GM03348 (cell line): ENCODE measurements at regions not wholly inside any gene's neighbourhood (a gene's known extent, or its start where the extent isn't known, plus 50 kb on each side); places are given as distances from the start of the nearest gene placed in this dataset.
A peak's percentile ranks its signal among the peaks of the same experiment; 100 is the strongest.
"Not testable (repeated sequence)": the region's sequence is repeated elsewhere in the genome, so short reads cannot be mapped to it uniquely, and the experiment has no call there.

Source experiments
- DNase-seq: peaks from one replicate; pipeline ENCODE4 v3.0.0; 2012; ENCODE audit warnings: low spot score

DNA sequence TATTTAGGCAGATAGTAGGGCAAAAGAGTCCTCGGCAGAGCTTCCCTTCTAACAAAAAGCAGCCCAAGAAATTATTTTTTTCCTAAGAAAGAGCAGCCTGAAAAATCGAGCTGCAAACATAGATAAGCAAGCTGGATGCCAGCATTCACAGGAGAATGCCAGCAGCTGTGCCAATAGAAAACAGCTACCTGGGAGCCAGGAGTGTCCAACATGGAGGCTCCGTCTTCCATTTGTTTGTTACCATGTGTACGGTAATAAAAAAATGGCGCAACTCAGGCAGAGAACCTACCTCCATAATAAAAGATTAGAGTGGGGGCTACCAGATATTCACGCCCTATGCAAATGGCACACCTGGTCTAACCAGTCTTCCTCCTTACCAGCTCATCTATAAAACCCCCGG lies 77.6 kb upstream of the IPO5 start:
- DNase-seq = no peak

DNA sequence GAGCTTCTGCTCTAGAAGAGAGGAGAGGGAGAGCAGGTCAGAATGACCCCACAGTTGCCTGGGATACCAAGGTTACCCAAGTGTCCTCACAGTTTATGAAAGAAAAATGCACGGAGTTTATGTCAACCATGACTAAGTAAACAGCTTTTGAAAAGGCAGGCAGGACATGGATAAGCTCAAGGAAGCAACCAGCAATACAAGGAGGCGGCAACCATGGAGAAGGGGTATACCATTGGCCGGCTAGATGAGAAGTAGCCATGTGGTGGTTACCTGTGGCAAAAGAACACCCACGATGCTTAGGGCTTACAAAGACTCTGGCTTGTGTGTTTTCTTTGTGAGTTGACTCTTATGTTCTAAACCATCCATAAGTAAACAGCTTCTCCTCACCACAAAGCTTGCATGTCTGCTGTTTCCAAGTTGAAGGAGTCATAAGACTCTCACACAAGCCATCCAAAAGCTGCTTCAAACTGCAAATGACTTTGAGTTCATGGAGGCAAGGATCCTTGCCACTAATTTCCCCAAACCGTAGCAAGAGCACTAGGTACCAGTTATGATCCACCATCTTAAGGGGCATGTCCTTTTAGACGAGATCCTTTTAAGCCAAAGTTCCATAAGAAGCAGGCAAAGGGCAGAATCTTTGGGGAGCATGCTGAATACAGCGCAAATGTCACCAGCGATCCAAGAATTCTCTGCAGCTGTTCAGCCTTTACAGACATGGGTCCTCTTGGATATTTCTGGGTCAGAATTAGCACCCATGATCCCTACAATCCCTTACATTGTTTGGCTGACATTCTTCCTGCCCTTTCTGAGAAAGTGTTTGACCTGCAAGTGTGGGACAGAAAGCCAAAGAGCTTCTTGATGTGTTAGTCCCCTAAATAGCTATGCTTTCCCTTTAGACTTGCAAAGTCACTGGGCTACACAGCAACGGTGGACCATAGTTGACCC lies 74.8 kb upstream of the IPO5 start:
- DNase-seq = no peak

DNA sequence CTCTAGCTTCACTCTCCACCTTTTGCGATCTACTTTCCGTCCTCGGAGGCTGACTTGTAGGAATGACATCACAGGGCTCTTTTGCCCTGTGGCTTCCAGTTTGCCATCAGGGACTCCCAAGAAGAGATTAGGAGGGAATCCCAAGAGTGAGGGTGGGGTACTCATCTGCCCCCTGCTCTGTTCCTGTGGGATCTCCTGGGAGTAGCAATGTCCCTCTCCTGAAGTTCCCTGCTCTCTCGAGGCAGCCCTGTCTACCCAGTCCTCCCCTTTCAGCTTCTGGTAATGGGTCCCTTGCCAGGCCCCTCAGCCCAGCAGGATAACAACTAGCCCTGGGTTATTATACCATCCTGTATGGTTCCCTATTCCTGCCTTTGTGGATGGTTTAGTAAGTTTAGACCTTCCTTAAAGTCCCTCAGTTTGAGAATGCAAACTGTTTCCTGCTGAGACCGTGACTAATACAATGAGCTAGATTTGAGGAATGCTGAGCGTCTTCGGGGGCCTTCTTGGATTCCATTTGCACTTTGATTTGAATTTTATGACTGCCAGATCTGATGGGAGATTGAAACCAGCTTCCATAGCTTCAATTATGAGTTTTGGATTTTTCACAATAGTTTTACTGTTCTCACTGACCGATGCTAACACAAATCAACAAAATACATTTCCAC lies 73.7 kb upstream of the IPO5 start:
- peak; percentile 88 for DNase-seq

DNA sequence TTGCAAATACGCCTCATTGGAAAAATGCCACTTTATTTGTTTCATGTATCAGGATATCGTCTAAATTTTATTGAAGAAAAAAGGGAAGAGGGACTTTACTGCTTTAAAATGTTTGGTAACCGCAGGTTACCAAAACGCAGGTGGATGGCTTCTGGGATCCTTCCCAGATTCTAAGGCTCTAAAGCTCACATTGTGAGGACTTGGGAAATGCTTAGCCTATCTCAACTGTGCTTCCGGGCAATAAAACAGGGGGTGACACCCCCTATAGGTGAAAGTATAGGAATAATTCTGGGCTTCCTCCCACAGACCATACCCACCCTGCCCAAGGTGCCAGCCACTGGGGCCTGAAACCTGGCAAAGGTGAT lies 73.2 kb upstream of the IPO5 start:
- no peak for DNase-seq

DNA sequence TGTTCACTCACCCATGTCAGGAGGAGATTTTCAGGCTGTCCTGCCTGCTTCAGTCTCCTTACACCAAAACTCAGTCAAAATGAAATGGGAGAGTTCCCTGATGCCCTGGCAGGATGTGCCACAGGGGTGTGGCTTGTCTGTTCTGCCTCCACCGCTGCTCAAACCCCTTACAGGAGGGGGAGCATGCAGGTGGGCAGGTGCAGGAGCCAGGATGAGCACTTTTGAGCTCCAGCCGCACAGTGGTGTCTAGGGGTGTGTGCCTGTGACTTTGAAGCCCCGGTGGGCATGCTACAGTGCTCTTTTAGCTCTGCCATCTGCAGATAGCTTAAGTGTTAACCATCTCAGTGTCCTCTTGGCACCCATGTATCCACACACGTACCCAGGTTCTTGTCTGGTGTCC lies 71.9 kb upstream of the IPO5 start:
- DNase-seq = no peak

DNA sequence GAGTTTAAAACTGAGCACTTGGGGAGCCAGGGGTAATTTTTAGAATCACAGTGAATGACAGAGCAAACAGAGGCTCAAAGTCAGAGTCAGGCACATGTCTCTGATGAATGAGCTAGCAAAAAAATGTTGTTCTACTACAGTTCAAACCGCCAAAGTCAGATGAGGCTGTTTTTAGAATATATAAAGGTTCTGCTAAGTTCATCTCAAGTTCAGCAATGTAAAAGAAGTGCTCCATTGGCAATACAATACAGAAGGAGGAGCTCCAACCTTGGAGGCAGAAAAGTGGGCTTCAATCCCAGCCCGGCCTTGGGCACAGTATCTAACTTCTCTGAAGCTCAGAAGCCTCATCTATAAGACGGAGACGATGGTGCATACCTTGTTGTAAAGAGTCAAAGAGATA lies 70.1 kb upstream of the IPO5 start:
- DNase-seq = no peak

DNA sequence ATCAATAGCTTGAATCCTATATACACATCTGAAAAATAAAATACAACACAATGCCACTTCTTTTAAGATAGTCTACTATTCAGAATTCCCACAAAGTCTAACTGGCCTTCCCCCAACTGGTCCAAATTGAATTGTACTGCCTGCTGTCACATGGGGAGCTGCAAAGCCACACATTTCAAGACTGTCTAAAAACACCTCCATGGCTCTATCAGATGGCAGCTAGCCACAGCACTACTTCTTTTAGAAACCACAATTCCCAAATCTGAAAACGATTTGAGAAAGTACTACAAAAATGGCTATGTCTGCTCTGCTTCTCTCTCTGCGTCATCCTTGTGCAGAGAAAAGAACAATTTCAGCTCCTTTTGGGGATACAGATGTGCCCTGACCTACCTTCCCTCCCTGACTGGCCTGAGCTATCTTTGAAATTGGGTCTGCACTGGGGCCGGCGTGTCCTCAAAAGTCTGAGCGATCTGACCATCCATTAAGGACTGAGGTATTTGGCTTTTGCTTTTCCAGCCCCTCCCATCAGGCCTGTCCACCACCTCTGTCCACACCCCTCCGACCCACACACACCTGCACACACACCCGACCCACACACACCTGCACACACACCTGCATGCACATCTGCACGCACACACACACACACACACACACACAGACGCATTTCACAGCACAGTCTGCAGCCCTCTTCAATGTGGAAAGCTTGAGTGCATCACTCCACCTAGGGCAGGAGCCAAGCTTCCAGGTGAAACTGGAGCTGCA lies 68.6 kb upstream of the IPO5 start:
- DNase-seq = no peak

DNA sequence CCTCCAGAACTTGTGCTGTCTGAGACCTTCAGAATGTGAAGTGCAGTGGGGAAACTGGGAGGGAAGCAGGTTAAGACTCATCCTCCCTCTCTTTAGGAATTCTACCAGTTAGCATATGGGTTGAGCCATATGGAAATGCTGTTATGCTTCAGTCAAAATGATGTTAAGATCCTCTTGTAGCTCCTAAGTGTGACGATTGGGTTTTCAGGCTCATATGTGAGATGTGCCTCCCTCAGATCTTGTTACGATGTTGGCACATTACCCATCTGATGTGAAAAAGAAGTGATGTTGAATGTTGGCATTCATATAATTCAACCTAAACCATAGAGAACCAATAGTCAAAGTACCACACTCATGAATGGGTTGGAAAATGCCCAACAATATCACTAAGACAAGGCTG lies 67.8 kb upstream of the IPO5 start:
- DNase-seq = no peak

DNA sequence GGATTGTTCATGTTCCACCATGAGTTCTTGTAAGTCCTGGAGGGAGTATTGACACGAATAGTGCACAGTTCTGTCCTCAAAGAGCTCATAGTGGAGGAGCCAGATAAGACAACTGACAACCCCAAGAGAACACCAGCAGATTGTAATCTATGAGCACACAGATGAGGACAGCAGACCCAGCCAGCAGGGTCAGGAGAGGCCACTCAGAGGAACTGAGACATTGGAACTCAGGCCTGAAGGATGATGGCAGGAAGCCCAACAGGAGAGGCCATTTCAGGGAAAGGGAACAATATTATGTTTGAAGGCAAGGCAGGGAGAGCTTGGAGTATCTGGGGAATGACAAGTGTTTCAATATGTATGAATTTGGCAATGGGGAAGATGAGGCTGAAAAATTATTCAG lies 63.7 kb upstream of the IPO5 start:
- DNase-seq = peak; percentile 27

DNA sequence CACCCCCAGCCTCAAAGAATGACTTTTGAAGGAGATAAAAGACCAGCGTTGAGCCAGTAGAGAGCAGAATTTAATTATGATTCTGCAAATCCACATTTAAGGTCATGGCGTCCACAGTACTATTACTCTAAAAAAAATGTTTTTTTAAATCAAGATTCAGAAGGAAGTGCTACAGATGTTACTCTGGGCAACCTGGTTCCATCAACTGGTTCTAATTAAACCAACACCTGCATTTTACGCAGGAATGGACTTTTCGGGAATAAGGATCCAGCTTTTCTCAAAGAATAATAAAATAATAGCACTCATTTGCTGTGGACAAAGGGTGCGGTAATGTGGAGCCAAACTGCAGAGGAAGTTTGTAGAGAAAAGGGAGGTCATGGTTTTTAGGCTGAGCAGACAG lies 62.9 kb upstream of the IPO5 start:
- DNase-seq = no peak

DNA sequence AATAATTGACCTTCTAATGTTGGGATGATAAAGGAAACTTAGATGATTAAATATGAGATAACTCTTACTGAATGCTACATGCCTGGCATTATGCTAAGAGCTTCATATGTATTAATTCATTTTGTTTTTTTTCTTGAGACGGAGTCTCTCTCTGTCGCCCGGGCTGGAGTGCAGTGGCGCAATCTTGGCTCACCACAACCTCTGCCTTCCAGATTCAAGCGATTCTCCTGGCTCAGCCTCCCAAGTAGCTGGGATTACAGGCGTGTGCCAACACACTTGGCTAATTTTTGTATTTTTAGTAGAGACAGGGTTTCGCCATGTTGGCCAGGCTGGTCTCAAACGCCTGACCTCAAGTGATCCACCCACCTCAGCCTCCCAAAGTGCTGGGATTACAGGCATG lies 61.5 kb upstream of the IPO5 start:
- DNase-seq = not testable (repeated sequence)

DNA sequence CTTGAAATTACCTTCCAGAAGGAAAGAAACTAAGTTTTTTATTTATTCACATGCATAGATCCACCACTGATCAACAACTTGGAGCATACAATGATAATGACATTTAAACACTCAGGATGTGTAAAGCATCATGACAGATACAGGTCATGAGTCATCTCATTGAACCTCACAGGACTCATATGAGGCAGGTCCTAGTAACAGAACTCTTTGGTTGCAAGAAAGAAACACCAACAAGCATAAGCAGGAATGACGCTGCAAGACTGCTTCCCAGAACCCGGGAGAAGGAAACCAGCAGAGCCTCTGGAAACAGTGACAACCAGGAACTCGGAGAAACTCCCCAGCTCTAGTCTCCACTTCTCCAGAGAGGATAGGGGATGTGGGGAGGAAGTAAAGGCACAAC lies 60.8 kb upstream of the IPO5 start:
- DNase-seq = peak; percentile 47

DNA sequence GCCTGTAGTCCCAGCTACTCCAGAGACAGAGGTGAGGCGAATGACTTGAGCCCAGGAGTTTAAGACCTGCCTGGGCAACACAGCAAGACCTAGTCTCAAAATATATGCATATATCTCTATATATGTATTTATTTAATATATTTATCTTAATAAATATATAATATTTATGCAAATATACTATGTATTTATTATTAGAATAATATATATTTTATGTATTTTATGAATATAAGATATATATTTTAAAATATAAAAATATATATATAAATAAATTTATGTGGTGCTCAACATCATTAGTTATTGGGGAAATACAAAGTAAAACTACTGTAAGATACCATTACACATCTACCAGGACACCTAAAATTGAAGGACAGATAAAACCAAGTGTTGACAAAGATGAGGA lies 58.1 kb upstream of the IPO5 start:
- no peak for DNase-seq

DNA sequence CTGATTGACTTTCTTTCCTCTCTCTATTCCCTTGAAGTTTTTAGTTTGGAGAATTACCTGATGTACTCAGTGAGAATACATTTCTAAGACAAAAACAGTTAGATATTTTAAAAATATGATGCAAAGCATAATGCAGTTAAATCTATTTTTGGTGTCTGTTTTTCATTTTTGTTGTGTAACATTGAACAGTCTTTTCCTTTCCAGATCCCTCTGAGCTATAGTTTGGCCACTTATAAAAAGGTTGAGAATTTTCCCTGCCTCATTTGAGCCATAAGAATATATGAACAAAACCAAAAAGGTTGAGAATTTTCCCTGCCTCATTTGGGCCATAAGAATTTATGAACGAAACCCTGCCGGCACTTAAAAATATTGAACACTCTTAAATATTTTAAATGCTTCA lies 57.0 kb upstream of the IPO5 start:
- no peak for DNase-seq

DNA sequence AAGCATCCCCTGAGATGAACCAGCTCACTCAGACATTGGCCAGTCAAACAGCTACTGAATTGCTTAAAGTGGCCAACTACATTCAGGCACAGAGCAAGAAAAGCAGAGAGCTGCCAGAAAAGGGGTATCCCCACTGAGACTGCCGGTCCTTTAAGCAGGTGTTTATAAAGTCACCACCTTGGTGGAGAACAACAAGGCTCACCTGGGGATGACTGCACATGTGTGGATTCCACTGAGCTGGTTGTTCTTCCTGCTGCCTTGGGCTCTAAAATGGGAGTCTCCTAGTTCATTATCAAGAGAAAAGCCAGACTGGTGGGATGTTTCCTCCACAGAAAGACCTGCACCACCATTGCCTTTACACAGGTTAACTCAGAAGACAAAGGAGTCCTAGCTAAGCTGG lies 51.8 kb upstream of the IPO5 start:
- DNase-seq = no peak
